Right atrium auricular region (tissue), 2 donors: ENCODE measurements at regions not wholly inside any gene's neighbourhood (a gene's known extent, or its start where the extent isn't known, plus 50 kb on each side); places are given as distances from the start of the nearest gene placed in this dataset.

Source experiments
- DNase-seq: peaks from one replicate; pipeline ENCODE4 v3.0.0-alpha.2; 2019; ENCODE audit warnings: low spot score
- H3K27ac ChIP-seq, 2 donors: fragments of 200-600 bp; sonication (generic); 1 replicate in 1 of 2; 2 replicates in 1 of 2; pipeline ENCODE4 v1.5.1; 2016 to 2019
- H3K27me3 ChIP-seq, 2 donors: fragments of 200-600 bp; sonication (generic); one replicate each; pipeline versions ENCODE4 v1.5.1 to v1.6.0; 2017 to 2019
- H3K36me3 ChIP-seq: fragments of 200-600 bp; sonication (generic); one replicate; pipeline ENCODE4 v1.5.1; 2016
- H3K4me1 ChIP-seq, 2 donors: fragments of 200-600 bp; sonication (generic); one replicate each; pipeline versions ENCODE4 v1.5.1 to v1.6.0; 2017 to 2019
- H3K4me3 ChIP-seq, 2 donors: fragments of 200-600 bp; sonication (generic); 1 replicate in 1 of 2; 2 replicates in 1 of 2; pipeline ENCODE4 v1.5.1; 2017 to 2019; ENCODE audit warnings: mild to moderate bottlenecking in 1 of 2, moderate library complexity in 1 of 2
- H3K9me3 ChIP-seq, 2 donors: fragments of 200-600 bp; sonication (generic); one replicate each; pipeline ENCODE4 v1.5.1; 2019
- TF ChIP-seq, protein P1 (sequence below), 2 donors: fragments of 200-600 bp; sonication (generic); IDR thresholded peaks; one replicate each; pipeline ENCODE4 v1.5.1; 2019; ENCODE audit warnings: antibody characterized with exemption in 2 of 2

DNA sequence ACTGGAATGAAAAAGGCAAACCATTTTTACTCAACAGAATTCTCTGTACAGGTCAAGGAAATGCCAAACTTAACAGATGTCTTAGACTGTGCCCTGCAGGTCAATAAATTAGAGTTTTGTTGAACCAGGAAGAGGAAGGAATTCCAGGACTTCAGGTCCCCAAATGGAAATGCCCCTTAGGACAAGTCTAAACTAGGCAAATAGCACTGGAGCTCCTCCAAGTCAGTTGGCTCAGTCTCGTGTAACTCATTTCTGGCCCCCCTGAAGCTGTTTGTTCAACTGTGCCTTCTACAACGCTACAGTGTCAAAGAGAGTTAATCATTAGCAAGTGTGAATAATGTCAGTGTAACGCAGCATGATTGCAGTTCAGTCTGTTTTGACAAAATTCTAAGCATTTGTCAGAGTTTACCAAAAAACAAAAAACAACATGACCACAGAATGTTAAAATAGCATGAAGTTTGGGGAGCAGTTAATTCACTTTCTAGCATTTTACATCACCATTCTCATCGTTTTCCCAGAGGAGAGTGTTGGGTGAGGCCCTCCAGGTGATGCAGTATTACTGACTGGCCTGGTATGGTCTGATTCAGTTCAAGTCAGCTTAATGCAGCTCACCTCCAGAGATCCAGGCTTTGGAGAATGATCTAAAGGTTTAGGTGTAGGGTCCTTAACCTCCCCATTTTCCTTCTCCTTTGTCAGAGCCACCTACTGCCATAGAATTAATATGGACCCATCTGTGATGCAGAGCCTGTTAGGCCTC lies 108.1 kb downstream of the AQP4 start:
- TF ChIP-seq, protein P1, sequence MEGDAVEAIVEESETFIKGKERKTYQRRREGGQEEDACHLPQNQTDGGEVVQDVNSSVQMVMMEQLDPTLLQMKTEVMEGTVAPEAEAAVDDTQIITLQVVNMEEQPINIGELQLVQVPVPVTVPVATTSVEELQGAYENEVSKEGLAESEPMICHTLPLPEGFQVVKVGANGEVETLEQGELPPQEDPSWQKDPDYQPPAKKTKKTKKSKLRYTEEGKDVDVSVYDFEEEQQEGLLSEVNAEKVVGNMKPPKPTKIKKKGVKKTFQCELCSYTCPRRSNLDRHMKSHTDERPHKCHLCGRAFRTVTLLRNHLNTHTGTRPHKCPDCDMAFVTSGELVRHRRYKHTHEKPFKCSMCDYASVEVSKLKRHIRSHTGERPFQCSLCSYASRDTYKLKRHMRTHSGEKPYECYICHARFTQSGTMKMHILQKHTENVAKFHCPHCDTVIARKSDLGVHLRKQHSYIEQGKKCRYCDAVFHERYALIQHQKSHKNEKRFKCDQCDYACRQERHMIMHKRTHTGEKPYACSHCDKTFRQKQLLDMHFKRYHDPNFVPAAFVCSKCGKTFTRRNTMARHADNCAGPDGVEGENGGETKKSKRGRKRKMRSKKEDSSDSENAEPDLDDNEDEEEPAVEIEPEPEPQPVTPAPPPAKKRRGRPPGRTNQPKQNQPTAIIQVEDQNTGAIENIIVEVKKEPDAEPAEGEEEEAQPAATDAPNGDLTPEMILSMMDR (IDR thresholded peaks at IDR 0.05) = no peak
- Histone ChIP-seq H3K27me3 (no peaks in the 10 kb centered on the region), H3K9me3 (no peaks in the 10 kb centered on the region), H3K4me3 (no peak overlapping the region), H3K4me1 (no peaks in the 10 kb centered on the region), H3K36me3 (no peaks in the 10 kb centered on the region), H3K27ac (no peak overlapping the region)
- no peak for DNase-seq

DNA sequence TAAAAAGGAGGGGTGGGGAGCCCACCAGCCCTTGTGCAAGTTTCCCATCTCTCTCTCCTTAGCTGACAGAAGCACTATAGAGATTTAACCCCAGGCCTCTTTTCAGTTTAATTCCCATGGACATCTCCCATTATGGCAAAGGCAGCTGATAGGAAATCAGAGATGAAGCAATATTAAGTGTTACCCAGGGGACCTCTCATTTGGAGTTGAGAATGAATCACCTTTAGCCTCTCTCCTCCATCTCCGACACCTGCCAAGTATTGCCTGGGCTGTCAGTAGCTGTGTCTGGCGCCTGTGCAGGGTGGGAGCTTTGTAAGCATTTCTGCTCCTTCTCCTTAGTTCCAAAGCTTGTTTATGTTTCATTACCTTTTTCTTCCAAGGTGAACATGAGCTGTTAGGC lies 109.0 kb downstream of the AQP4 start:
- no peak overlapping the region for H3K4me3 ChIP-seq
- no peak for DNase-seq

DNA sequence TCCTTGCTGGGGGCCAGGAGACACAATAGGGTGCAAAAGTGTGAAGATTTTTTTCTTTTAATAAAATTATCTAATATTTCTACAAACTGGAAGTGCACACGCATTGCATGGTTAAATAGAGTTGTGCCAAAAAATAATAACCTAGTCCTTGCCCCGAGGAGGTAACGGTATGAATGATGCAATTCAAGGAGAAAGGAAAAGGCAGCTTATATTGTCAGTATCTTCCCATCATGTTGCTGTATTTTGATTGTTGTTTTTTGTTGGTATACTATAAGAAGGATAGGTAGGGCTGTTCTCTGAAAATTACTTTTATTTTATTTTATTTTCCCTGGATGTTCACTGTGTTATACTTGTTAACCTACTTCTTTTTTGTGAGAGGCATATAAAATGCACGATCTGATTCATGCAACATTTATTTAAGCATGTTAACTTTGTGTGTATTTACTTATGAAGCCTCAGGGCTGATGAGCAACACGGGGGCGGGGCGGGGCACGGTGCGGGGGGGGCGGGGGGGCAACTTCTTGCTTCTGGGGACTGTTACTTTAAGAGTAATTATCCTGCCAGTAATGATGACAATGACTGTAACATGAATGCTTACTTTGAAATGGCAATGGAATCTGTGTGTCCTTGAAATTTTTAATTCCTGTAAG lies 118.6 kb downstream of the AQP4 start:
- Histone ChIP-seq H3K4me1 (peaks cover 0 to 22% of the 10 kb centered on the region in 2 donors), H3K27me3 (no peaks in the 10 kb centered on the region), H3K27ac (no peak overlapping the region), H3K9me3 (no peaks in the 10 kb centered on the region), H3K4me3 (no peak overlapping the region), H3K36me3 (no peaks in the 10 kb centered on the region)
- TF ChIP-seq, protein P1 (IDR thresholded peaks at IDR 0.05) = no peak
- DNase-seq = no peak

More for the DNA sequence above, 109.0 kb downstream of the AQP4 start:
- Histone ChIP-seq H3K27ac (no peak overlapping the region), H3K36me3 (no peaks in the 10 kb centered on the region), H3K9me3 (no peaks in the 10 kb centered on the region), H3K4me1 (no peaks in the 10 kb centered on the region), H3K27me3 (no peaks in the 10 kb centered on the region)
- TF ChIP-seq, protein P1 (IDR thresholded peaks at IDR 0.05) = no peak

DNA sequence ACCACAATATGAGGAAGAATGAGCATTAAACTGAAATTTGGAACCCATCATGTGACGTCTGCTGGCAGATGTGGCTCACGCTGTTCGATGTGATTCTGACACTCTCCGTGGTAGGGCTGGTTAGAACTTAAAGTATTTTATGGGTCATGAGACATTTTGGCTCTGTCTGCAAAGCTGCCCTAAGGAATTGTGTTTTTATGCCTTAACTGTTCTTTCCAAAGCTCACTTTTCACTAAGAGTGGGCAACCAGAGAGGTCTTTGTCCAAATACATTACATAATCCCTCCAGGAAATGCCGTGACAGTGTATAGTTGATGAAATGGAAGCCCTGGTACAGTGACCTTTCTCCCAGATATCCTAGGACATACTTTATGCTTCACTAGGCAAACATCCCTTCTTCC lies 119.1 kb downstream of the AQP4 start:
- DNase-seq = no peak
- TF ChIP-seq, protein P1 (IDR thresholded peaks at IDR 0.05) = no peak
- no peaks in the 10 kb centered on the region for H3K36me3 ChIP-seq
- H3K4me1 ChIP-seq = peaks cover 0 to 22% of the 10 kb centered on the region in 2 donors
- no peak overlapping the region for H3K4me3 ChIP-seq
- H3K9me3 ChIP-seq = no peaks in the 10 kb centered on the region
- H3K27ac ChIP-seq = no peak overlapping the region
- no peaks in the 10 kb centered on the region for H3K27me3 ChIP-seq

DNA sequence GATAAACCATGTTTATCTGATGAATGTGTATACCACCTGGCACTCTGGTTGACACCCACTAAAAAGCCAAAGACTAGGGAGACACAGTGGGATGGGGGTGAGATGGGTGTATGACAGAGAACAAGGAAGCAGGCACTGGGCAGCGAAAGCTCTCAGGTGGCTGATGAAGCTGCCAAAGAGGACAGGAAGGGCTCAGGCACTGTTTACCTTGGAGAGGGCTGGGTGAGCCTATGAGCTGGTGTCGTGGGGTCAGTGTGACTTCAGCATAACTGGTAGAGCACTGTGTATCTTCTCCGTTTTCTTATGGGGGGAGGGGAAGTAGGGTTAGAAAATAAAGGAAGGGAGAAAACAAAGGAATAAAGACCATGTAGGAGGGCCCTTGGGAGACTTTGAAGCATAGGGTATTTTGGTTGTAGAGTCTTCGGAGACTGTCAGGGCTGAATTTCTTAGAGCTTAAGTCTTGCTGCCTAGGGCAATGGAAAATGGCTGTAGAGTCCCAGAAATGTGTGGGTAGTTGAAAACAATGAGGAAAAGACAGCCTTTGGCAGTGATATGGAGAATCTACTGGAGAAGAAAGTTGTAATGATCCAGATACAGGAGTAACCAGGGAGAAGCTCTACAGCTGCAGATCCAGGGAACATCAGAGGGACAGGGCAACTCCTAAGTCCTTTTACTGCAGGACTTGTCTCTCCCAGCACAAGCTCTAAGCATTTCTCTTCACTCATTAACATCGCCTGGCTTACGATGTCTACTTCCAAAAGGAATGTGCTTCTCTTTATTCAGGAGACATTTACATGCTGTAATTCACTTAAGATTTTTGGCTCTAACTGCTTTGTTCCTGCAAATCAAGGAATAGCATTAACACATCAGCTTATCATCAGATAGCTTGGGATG lies 120.0 kb downstream of the AQP4 start:
- DNase-seq = no peak
- Histone ChIP-seq H3K27me3 (no peaks in the 10 kb centered on the region), H3K36me3 (no peaks in the 10 kb centered on the region), H3K4me1 (peaks cover 0 to 22% of the 10 kb centered on the region in 2 donors), H3K27ac (no peak overlapping the region), H3K4me3 (no peak overlapping the region), H3K9me3 (no peaks in the 10 kb centered on the region)
- TF ChIP-seq, protein P1 (IDR thresholded peaks at IDR 0.05) = no peak
